Medulla oblongata (tissue), 1 donor: ENCODE measurements at regions not wholly inside any gene's neighbourhood (a gene's known extent, or its start where the extent isn't known, plus 50 kb on each side); places are given as distances from the start of the nearest gene placed in this dataset.
"Not testable (repeated sequence)": the region's sequence is repeated elsewhere in the genome, so short reads cannot be mapped to it uniquely, and the experiment has no call there.

Experiments
- DNase-seq: peaks from one replicate; pipeline ENCODE4 v3.0.0-alpha.2; 2015; ENCODE audit errors: extremely low spot score

DNA sequence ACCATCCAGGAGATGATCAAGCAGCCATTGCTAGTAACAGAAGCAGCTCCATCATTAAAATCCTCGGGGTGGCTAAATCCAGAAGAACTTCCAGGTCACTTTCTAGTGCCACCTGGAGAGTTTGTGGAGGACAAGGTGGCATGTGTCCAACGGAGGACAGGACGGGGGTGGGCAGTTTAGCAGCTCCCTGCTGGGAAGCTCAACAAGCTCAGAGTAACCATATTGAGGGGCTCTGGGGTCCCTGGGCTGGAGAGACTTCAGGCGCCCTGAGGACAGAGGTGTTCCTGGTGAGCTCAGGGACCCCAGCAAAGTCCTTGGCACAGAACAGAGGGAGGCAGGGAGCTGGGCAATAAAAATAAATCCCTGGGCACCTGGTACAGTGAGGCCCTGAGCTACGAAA is 140.0 kb upstream of the FHL2 start:
- DNase-seq = no peak

DNA sequence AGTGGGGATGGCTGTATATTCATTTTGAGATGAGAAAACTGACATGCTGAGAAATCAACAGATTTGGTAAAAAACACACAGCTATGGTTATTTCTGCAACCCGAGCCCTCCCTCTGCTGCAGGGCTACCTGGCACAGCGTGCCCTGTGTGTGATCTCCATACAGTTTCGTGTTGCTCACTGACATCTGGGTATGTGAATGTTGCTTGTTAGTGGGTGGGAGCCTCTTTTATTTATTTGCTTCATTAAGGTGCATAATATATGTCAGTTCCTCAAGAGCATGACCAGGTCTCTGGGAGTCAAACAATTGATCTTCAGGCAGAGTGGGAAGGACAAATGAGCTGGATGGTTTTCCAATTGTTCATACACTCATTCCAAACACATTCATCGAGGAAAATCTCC is 139.1 kb upstream of the FHL2 start:
- DNase-seq = no peak

DNA sequence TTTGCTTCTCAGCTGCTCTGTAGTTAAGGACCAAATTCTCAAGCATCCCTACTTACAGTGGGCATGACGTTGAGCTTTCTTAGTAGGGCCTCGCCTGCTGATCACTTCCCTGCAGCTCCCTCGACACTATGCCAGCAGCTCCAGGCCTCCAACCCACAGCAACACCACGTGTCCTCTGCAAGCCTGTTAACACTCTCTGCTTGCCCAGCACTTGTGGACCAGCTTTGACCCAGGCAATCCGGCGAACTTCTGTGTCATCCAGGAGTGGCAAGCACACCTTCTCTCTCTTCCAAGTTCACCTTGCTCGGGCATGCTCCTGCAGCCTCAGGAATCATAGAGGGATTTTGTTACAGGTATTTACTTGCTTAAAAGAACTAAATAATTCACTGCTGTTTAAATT is 138.6 kb upstream of the FHL2 start:
- DNase-seq = no peak

DNA sequence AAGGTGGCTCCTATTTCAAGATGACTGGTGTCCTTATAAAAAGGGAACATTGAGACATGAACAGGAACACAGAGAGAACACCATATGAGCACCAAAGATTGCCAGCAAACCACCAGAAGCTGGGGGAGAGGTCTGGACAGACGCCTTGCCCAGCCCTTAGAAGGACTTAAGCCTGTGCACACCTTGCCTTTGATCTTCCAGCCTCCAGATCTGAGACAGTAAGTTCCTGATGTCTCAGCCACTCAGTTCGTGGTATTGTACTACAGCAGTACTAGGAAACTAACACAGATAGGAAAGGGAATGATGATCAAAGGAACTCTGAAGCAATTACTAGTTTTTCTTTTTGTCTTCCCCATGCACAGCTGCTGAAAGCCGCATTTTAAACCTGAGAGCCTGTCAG is 137.3 kb upstream of the FHL2 start:
- no peak for DNase-seq

DNA sequence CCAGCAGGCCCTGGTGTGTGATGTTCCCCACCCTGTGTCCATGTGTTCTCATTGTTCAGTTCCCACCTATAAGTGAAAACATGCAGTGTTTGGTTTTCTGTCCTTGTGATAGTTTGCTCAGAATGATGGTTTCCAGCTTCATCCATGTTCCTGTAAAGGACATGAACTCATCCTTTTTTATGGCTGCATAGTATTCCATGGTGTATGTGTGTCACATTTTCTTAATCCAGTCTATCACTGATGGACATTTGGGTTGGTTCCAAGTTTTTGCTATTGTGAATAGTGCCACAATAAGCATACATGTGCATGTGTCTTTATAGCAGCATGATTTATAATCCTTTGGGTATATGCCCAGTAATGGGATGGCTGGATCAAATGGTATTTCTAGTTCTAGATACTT is 130.4 kb upstream of the FHL2 start:
- DNase-seq = not testable (repeated sequence)

DNA sequence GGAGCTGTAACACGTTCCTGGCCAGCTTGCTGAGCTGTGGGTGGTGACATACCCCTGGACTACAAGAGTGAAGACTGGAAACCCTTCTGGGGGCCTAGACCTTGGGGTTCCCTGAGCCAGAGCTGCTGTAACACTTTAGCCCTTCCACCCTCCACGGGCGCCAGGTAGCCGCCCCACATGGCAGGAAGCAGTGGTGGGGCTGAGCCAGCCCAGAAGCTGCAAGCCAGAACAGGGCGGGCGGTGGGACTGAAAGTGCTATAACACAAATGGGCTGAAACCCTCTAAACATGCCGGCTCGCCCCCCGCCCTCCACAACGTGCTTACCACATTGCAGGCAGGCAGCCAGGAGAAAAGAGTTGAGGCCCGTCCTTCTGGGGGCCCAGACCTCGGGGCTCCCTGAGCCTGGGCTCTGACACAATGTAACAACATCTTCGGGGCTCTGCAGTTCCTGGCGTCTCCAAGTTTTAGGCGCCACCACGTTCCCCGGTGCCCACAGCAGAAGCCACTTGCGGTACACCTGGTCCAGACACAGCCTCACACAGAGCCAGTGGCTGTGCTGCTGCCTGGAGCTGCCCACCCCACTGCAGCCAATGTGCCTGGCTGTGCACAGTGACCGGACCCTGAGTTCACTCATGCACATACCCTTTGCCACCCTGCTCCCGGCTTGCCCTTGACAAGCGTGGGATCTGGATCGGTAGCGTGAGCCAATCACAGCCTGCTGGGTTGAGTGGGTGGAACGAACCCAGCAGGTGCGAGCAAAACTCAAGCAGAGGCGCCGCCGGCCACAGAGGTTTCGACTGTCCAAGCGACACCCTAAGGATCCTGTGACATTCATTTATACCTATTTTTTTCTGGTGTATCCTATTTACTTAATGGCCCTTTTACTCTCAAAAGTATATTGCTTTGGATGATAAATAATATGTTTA is 127.4 kb upstream of the FHL2 start:
- no peak for DNase-seq

DNA sequence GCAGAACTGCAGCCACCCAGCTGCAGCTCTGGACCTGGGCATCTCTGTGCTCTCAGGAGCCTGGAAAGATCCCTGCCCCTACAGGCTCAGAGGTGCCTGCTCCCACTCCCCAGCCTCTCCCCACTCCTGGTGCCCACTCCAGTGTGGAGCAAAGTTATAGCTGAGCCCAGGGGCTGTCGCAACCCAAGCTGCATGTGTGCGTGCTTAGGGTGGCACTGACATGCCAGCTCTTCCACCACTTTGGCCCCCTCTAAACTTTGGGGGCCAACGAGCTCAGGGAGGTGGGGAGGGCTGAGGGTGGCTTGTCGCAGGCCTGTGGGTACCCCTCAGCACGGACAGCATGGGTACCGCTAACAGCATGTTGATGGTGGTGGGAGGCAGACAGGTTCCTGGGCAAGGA is 126.3 kb upstream of the FHL2 start:
- no peak for DNase-seq

DNA sequence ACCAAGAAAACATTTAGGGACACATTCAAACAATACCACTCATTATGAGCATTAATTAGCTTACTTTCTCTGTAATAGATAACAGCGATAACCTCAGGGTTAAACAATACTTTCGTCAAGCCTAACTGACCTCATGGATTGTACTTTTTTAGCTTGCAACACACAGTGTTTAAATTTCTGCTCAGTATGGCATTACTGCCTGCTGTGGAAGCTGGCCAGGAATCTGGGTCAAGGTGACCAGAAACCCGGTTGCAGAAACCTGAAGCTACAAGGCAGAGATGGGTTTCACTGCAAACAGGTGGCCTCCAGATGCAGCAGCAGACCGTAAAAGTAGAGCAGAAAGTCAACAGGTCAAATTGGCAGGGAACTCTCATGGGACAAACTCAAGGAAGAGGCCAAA is 123.8 kb upstream of the FHL2 start:
- no peak for DNase-seq

DNA sequence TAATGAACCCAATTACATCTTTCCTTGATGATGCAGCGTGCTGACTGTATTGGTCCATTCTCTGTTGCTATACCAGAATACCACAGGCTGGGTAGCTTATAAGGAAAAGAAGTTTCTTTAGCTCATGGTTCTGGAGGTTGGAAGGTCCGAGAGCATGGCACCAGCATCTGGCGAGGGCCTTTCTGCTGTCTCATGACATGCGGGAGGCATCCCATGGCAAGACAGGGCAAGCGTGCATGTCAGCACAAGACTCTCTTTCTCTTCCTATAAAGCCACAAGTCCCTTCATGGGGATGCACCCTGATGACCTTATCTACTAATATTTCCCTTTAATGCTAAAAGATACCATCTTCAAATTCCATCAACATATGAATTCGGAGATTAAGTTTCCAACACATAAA is 122.8 kb upstream of the FHL2 start:
- DNase-seq = no peak

DNA sequence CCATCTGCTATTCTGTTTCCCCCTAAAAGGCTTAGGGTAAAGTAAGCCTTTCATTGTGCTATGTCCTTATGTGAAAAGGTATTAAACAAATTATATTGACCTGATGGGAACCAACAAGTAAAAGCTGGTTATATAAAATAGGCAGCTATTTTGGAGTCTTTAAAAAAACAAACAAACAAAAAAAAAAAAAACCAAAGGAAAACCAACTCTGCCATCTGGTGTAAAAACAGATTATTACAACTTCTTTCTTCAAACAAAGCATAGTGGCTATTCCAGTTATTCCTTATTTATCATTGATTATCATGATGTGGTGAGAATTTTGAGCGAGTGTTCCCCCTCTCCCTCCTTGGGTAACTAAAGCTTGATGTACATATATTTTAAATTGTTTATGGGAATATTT is 122.3 kb upstream of the FHL2 start:
- DNase-seq = peak; percentile 18

DNA sequence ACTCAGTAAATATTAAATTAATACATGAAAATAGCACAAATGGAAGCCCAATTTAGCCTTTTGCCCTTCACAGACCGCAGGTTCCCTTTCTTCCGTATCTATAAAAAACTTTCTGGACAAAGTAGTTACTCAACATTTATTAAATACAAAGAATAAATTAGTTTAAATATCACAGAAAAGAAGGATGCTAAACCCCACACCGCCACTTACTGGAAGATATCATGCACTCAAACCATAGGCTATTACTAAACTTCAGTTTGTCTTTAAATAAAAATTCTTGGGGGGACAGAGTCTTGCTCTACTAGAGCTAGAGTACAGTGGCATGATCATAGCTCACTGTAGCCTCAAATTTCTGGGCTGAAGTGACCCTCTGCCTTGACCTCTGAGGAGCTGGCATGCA is 120.7 kb upstream of the FHL2 start:
- DNase-seq = no peak

DNA sequence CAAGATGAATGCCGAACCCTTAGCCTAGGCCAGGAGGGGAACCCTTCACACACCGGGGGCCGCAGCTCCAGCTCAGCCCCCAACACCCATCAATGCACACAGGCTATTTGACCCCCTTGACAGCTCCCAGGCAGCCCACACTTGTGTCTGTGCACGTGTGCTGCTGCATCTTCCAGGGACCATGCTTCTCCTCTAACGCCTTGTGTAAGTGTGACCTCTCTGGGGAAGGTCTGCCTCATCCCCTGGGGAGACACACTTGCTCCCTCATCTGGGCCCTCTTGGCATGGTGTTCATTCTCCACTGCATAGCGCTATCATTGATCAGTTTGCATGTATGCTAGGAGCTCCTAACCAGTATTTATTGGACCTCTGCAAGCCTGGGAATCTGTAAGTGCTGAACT is 120.0 kb upstream of the FHL2 start:
- DNase-seq = no peak

DNA sequence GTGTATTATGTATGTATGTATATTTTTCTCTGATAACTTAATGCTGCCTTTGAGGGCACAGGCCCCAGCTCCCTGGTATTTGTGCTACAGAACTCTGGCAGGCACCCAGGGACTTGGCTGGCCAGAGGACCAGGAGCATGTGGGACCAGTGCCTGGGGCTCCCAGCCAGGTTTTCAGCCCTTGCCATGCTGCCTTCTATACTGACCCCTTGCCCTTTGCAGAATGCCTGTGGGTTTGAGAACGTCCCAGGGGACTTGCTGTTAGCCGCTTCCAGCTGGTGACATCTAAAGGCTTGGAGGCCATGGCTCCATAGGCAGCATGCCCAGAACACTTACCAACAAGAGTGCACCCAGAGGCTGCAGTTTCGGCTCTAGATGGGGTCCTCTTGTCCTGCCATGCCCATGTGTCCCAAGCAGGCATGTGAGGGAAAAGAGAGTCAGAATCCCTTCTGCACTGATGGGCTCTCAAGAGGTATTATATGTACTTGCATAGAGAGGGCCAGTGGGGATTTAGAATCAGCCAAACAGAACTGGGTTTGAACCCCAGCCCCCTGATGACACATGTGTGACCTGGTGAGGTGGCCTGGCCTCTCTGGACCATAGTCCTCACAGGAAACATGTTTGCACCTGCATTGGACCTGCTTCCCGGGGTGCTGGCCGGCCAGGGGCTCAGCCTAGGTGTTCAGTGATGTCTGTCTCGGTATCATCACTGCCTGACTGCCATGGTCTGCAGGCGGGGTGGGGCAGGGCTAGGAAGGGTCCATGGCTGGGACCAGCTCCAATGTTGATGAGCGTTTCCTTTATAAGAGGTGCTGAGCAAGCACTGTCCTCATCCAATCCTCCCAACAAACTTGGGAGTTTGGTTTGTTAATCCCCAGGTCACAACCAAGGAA is 119.2 kb upstream of the FHL2 start:
- peak; percentile 24 for DNase-seq

DNA sequence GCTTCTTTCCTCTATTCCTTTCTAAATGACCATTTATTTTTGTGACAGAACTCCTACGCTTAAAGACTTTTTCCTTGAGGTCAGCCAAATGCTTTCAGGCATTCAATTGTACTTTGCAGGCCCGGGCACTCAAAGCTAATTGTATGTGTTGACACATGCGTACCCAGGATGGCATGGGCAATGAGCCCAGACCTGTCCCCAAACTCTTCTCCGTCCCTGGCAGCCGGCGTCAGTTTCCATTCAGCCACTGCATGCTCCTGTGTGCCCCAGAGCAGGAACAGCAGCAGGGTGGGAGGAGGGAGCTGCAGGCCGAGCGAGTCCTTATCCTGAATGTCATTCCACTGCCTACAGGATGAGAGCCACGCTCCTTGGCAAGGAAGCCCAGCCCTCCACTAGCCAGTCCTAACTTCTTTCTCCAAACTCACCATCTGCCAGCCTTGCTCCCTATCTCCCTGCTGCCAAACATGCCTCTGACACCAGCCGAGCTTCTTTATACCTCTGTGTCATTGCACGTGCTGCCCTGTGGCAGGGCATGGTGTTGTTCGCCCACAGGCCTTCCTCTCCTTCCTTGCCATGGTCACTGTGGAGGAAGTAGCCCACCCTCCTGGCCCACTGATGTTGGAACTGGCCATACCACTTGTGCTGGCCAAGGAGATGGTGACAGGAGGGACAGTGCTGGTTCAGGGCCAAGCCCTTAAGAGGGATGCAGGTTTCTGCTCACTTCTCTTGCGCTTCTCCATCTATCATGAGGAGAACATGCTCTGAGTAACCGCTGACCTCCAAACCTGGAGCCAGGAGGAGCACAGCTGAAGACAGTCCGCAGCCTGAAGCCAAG is 116.9 kb upstream of the FHL2 start:
- DNase-seq = peak; percentile 56

DNA sequence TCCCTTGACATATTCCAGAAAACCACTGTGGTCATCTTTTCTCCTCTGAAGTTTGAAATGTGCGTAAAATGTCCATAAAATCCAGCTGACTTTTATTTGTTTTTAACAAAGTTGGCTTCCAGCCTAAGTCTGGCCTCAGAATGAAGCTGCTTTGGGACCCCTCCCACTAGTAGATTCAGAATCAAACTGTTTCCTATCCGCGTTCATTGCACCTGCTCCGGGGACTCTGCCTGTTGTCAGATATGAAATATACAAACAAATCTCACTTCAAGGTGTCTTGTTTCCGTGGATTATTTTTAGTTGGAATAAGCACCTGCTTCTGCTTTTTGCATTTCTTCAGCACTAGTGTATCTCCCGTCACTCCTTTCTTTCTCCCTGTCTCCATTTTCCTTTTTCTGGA is 115.7 kb upstream of the FHL2 start:
- no peak for DNase-seq

DNA sequence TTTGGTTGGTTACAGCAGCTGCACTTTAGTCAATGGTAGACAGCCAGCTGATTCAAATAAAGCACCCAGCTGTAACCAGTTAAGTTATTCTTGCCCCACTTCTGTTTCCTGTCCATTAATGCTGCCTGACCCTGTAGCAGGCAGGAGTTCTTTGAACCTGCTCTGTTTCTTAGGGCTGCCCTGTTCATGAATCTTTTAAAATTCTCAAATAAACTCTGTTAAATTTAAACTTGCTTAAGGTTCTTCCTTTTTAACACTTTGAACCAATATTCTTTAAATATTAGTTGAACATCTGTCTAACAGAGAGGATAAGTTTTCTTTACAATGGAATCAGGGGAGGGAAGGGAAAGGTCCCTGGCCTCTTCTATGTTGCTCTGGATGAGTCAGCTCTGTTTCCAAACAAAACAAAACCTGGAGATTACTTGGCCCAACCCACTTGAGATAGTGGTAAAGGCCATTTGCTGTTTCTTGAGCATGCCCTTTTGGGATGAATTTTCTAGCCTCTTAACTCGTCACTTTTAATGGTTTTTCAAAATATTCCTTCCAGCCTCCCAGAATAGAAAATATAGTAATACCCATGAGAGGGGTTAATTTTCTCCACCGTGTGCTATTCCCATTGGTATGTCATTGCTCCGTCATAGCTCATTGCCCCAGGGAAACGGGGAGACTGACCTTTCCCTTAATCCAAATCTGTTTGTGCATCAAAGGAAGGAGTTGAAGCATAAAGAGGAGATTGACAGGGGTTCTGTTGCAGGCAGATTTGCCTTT is 112.1 kb upstream of the FHL2 start:
- no peak for DNase-seq

DNA sequence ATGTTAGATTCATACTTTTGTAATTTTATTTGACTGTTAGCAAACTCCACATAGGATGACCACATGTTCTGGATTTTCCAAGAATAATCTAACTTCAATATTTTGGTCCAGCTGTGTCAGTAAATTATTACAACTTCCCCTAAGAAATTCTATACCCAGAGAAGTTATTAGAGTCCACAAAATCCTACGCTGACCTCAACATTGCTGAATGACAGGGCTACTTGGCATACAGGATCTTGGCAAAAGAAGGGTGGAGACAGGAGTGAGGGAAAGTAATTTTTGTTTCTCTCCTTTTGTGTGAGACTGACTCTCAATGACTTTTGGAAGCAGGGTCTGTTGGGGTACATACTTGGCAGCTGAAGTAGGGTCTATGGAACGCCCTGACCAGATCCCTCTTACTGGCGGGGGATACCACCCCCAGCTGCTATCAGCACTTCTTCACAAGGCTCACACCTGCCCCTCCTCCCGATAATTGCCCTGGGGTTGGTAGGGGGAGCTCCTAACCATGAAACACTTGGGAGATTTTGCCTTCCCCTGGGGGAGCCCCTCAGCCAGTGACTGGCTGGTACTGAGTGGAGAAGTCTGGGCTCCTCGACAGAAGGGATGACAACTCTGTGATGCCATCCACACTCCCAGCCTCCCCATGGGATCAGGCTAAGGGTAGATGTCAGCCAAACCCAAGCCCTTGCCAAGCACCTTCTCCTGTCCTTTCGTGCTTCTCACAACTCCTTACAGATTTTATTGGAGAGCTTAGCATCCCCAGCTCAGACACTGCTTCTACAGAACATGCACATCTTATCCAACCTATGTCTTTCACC is 110.6 kb upstream of the FHL2 start:
- no peak for DNase-seq

DNA sequence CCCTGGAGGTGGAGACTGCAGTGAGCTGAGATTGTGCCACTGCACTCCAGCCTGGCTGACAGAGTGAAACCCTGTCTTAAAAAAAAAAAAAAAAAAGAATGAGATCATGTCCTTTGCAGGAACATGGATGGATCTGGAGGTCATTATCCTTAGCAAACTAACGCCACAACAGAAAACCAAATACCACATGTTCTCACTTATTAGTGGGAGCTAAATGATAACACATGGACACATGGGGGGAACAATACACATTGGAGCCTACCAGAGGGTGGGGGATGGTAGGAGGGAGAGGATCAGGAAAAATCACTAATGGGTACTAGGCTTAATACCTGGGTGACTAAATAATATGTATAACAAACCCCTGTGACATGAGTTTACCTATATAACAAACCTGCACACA is 108.0 kb upstream of the FHL2 start:
- DNase-seq = not testable (repeated sequence)

DNA sequence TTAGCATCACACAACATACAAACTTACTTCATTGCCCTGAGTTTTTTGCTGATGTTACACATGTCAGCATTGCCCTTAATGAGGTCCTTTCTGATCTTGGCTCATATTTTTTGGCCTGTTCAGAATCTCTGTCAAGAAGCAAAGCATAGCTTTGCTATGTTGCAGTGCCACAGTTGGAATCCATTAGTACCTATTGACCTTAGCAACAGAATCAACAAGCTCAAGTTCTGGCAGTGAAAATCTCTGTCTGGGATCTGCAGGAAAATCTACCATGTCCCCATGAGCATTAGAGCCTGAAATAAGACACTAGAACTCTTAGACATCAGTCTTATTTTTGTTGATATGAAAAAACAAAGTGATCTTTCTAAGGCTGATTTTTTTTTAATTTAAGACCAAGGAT is 105.6 kb upstream of the FHL2 start:
- DNase-seq = no peak

DNA sequence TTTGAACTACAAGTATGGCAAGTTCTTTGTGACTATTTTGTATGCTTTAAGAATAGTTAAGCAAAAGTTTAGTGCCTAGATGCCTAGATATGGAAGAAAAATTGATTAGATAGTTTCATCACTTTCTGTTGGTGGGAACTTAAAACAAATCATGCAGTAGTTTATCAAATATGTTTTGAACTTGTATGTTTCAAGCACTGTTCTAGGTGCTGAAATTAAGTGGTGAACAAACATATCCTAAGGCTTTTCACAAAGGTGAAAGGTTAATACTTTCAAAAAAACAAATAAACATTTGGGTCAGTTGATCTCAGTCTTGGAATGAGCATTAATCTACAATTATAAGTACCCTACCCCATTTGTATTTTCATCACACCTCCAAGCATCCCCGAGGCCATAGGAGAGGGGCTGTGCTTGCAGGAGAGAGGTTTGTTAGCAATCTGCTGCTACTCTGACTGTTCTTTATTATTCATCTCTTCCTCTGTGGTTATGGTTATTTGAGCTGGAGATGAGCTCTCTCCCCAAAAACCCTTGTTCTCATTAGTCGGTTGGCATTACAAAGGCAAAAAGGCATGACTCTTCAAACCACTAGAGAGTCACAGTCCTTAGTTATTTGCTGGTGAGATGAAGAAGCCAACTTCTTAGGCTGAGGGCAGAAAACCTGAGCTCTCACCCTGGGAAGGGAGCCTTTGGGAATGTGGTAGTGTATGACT is 103.9 kb upstream of the FHL2 start:
- DNase-seq = no peak
